Tibial artery (tissue), 4 donors: ENCODE measurements at regions not wholly inside any gene's neighbourhood (a gene's known extent, or its start where the extent isn't known, plus 50 kb on each side); places are given as distances from the start of the nearest gene placed in this dataset.
A peak's percentile ranks its signal among the peaks of the same experiment; 100 is the strongest.

ENCODE experiments used
- DNase-seq, 2 donors: peaks; one replicate each; pipeline ENCODE4 v3.0.0-alpha.2; 2019
- H3K27ac ChIP-seq, 2 donors: fragments of 200-600 bp; sonication (generic) in 1 of 2; 1 replicate in 1 of 2; 2 replicates in 1 of 2; pipeline ENCODE4 v1.5.1; 2018 to 2019; ENCODE audit warnings: mild to moderate bottlenecking in 1 of 2
- H3K27me3 ChIP-seq, 2 donors: fragments of 200-600 bp; sonication (generic) in 1 of 2; one replicate each; pipeline versions ENCODE4 v1.5.1 to v1.6.0; 2016 to 2019
- H3K36me3 ChIP-seq, 3 donors: fragments of 200-600 bp; sonication (generic) in 2 of 3; one replicate each; pipeline ENCODE4 v1.5.1; 2016 to 2019; ENCODE audit warnings: mild to moderate bottlenecking in 2 of 3
- H3K4me1 ChIP-seq, 4 donors: fragments of 200-600 bp; sonication (generic) in 2 of 4; 1 replicate in 3 of 4; 2 replicates in 1 of 4; pipeline ENCODE4 v1.5.1; 2016 to 2019
- H3K4me3 ChIP-seq, 2 donors: fragments of 200-600 bp; sonication (generic) in 1 of 2; 1 replicate in 1 of 2; 2 replicates in 1 of 2; pipeline ENCODE4 v1.5.1; 2018 to 2019; ENCODE audit warnings: mild to moderate bottlenecking in 2 of 2
- H3K9me3 ChIP-seq, 3 donors: fragments of 200-600 bp; sonication (generic) in 1 of 3; one replicate each; pipeline ENCODE4 v1.5.1; 2016 to 2019
- CTCF ChIP-seq, 2 experiments: fragments of 200-600 bp in 1 of 2; fragments of 450-650 bp in 1 of 2; IDR thresholded peaks; one replicate each; pipeline ENCODE4 v1.5.1; 2017 to 2019; ENCODE audit warnings: antibody characterized with exemption in 2 of 2, mild to moderate bottlenecking in 1 of 2, moderate library complexity in 1 of 2
- intact Hi-C: fragments of 100-400 bp; cut with DNase I; formaldehyde crosslinking; loops from one replicate; pipeline ENCODE4 v1.15.0; 2023; ENCODE audit warnings: low total_unique reads

- H3K27me3 ChIP-seq: no peaks in the 10 kb centered on the region
- intact Hi-C loops: no loop called here
- H3K36me3 ChIP-seq: no peaks in the 10 kb centered on the region
- peaks cover 0 to 34% (median 11%) of the 10 kb centered on the region in 4 donors for H3K4me1 ChIP-seq
- no peaks in the 10 kb centered on the region for H3K9me3 ChIP-seq
- no peak overlapping the region for H3K4me3 ChIP-seq
- no peak for DNase-seq
- peak overlapping the region in 1 of 2 donors; percentile 35 for H3K27ac ChIP-seq
- no peak for TF ChIP-seq CTCF (IDR thresholded peaks at IDR 0.05)
Measured at GRCh38 chr11:121890946-121891515, 225.0 kb downstream of the BLID start.

- peaks cover 0 to 39% (median 11%) of the 10 kb centered on the region in 4 donors for H3K4me1 ChIP-seq
- DNase-seq: peak in 1 of 2 donors; percentile 66
- no peaks in the 10 kb centered on the region for H3K9me3 ChIP-seq
- peak overlapping the region in 1 of 2 donors; percentile 35 for H3K27ac ChIP-seq
- H3K27me3 ChIP-seq: no peaks in the 10 kb centered on the region
- TF ChIP-seq CTCF (IDR thresholded peaks at IDR 0.05): no peak
- H3K36me3 ChIP-seq: no peaks in the 10 kb centered on the region
- intact Hi-C loops: no loop called here
- H3K4me3 ChIP-seq: no peak overlapping the region
Measured at GRCh38 chr11:121890377-121890776, 225.6 kb downstream of the BLID start.

GRCh38 chr11:121889931-121890330 is 226.1 kb downstream of the BLID start:
- DNase-seq: no peak
- no peaks in the 10 kb centered on the region for H3K36me3 ChIP-seq
- H3K4me3 ChIP-seq: no peak overlapping the region
- H3K9me3 ChIP-seq: no peaks in the 10 kb centered on the region
- intact Hi-C loops: no loop called here
- peaks cover 0 to 39% (median 11%) of the 10 kb centered on the region in 4 donors for H3K4me1 ChIP-seq
- no peak for TF ChIP-seq CTCF (IDR thresholded peaks at IDR 0.05)
- H3K27me3 ChIP-seq: no peaks in the 10 kb centered on the region
- H3K27ac ChIP-seq: peak overlapping the region in 1 of 2 donors; percentile 35

- H3K27ac ChIP-seq: no peak overlapping the region
Measured at GRCh38 chr11:121889186-121889585, 226.8 kb downstream of the BLID start.

GRCh38 chr11:121887976-121888557 is 227.9 kb downstream of the BLID start:
- intact Hi-C loops: no loop called here
- no peak for DNase-seq
- Histone ChIP-seq H3K27ac (no peak overlapping the region), H3K4me1 (peaks cover 0 to 39% (median 11%) of the 10 kb centered on the region in 4 donors), H3K27me3 (no peaks in the 10 kb centered on the region), H3K36me3 (no peaks in the 10 kb centered on the region), H3K4me3 (no peak overlapping the region), H3K9me3 (no peaks in the 10 kb centered on the region)
- TF ChIP-seq CTCF (IDR thresholded peaks at IDR 0.05): no peak

More at GRCh38 chr11:121889186-121889585, 226.8 kb downstream of the BLID start:
- H3K36me3 ChIP-seq: no peaks in the 10 kb centered on the region
- H3K9me3 ChIP-seq: no peaks in the 10 kb centered on the region
- no peak overlapping the region for H3K4me3 ChIP-seq
- no peaks in the 10 kb centered on the region for H3K27me3 ChIP-seq
- H3K4me1 ChIP-seq: peaks cover 0 to 39% (median 11%) of the 10 kb centered on the region in 4 donors
- no peak for TF ChIP-seq CTCF (IDR thresholded peaks at IDR 0.05)
- intact Hi-C loops: no loop called here
- DNase-seq: no peak
